Stimulated activated naive CD8-positive, alpha-beta T cell treated with anti-CD3 and anti-CD28 coated beads, Interleukin-15, amount 100 ng/mL, for 72 hours (primary cell): ENCODE measurements at regions not wholly inside any gene's neighbourhood (a gene's known extent, or its start where the extent isn't known, plus 50 kb on each side); places are given as distances from the start of the nearest gene placed in this dataset.
"Not testable (repeated sequence)": the region's sequence is repeated elsewhere in the genome, so short reads cannot be mapped to it uniquely, and the experiment has no call there.

Experiments used
- ATAC-seq: fragments of 150-1000 bp; cut with Tn5 transposase; 2 replicates; pipeline ENCODE4 v1.10.0; 2021; ENCODE audit warnings: mild to moderate bottlenecking, moderate library complexity
- DNase-seq, 2 donors: peaks; one replicate each; pipeline ENCODE4 v3.0.0; 2021 to 2022
- H3K27ac Mint-ChIP-seq, 2 donors: one replicate each; pipeline ENCODE4 v1.8.0; 2022; ENCODE audit warnings: mild to moderate bottlenecking in 2 of 2, mixed read lengths in 2 of 2, moderate library complexity in 2 of 2
- H3K27me3 Mint-ChIP-seq: one replicate; pipeline ENCODE4 v1.8.0; 2022; ENCODE audit warnings: mixed read lengths
- H3K4me1 Mint-ChIP-seq: one replicate; pipeline ENCODE4 v1.8.0; 2022; ENCODE audit warnings: mild to moderate bottlenecking, mixed read lengths
- H3K4me3 Mint-ChIP-seq, 2 donors: one replicate each; pipeline ENCODE4 v1.8.0; 2022; ENCODE audit warnings: mild to moderate bottlenecking in 2 of 2, mixed read lengths in 2 of 2, moderate library complexity in 1 of 2
- H3K9me3 Mint-ChIP-seq, 2 donors: one replicate each; pipeline ENCODE4 v1.8.0; 2022; ENCODE audit warnings: mixed read lengths in 2 of 2

- no peaks in the 10 kb centered on the region for H3K4me1 Mint-ChIP-seq
- DNase-seq, result no peak
- no peak overlapping the region for H3K4me3 Mint-ChIP-seq
- H3K27ac Mint-ChIP-seq, result no peak overlapping the region
- no peak for ATAC-seq
- no peaks in the 10 kb centered on the region for H3K9me3 Mint-ChIP-seq
- peaks cover 9% of the 10 kb centered on the region for H3K27me3 Mint-ChIP-seq
These were observed 72.8 kb downstream of the SOWAHC start for GRCh38 chr2:109686921-109687320.

- Mint-ChIP-seq H3K4me3 (no peak overlapping the region), H3K4me1 (peaks cover 5% of the 10 kb centered on the region), H3K27ac (no peak overlapping the region), H3K9me3 (no peaks in the 10 kb centered on the region), H3K27me3 (peaks cover 7% of the 10 kb centered on the region)
- DNase-seq, result no peak
- ATAC-seq, result no peak
These were observed 75.2 kb downstream of the SOWAHC start for GRCh38 chr2:109689182-109689930.

- Mint-ChIP-seq H3K9me3 (peaks cover 0 to 4% of the 10 kb centered on the region in 2 donors), H3K4me1 (peaks cover 5% of the 10 kb centered on the region), H3K27me3 (peaks cover 9% of the 10 kb centered on the region), H3K4me3 (no peak overlapping the region), H3K27ac (no peak overlapping the region)
- ATAC-seq, result no peak
- no peak for DNase-seq
These were observed 75.8 kb downstream of the SOWAHC start for GRCh38 chr2:109689973-109690372.

DNA sequence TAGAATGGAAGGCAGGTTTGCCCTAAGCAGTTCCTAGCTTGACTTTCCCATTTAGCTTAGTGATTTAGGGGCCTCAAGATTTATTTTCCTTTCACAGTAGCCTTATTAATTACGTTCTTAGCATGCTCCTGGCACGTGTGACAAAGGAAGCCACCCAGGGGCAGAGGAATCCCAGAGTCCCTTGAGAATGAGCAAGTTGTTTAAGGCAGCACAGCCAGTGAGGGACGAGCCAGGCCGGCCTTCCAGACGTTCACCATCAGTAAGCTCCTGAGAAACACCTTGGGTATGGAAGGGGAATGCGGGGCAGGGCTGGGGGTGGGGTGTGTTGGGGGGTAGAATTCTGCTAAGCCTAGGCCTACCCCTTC lies 76.3 kb downstream of the SOWAHC start:
- ATAC-seq (no peak), DNase-seq (no peak)
- H3K4me3 Mint-ChIP-seq, result no peak overlapping the region
- peaks cover 9% of the 10 kb centered on the region for H3K27me3 Mint-ChIP-seq
- H3K9me3 Mint-ChIP-seq, result peaks cover 0 to 7% of the 10 kb centered on the region in 2 donors
- H3K27ac Mint-ChIP-seq, result no peak overlapping the region
- peaks cover 5% of the 10 kb centered on the region for H3K4me1 Mint-ChIP-seq

DNA sequence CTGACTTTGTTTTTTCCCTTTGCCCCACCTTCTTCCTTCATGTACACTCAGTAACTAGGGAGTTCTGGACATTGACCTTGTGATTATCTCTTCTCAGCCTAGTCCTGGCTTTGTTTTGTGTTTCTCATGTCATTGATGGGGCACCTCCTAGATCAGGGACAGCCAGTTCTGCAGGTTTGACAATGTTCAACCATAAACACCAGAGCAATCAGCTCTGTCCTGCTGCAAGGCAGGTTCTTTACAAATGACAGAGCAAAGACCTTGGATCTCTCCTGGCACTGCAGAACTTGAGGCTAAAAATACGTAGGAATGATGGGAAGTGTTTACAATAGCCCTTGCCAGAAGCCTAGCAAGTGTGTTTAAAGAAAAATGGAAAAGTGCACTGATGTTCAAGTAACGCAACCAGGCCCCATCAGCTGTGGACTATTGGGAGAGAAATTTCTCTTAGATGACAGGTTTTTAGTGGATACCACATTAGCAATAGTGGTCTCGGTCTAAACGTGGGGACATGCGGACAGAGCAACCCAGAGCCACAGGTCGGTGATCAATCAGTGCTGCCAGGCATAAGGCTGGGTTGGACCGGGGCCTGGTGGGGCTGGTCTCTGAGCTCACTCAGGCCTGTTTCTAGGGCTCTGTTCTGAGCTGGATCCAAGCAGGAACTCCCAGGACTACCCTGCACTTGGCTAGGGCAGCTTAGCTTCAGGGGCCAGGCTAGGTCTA lies 76.8 kb downstream of the SOWAHC start:
- ATAC-seq (no peak), DNase-seq (no peak)
- H3K4me1 Mint-ChIP-seq, result peaks cover 5% of the 10 kb centered on the region
- peaks cover 0 to 7% of the 10 kb centered on the region in 2 donors for H3K9me3 Mint-ChIP-seq
- no peak overlapping the region for H3K27ac Mint-ChIP-seq
- H3K4me3 Mint-ChIP-seq, result no peak overlapping the region
- H3K27me3 Mint-ChIP-seq, result peaks cover 14% of the 10 kb centered on the region

GRCh38 chr2:109692013-109692743 lies 78.0 kb downstream of the SOWAHC start:
- no peak overlapping the region for H3K4me3 Mint-ChIP-seq
- DNase-seq, result no peak

DNA sequence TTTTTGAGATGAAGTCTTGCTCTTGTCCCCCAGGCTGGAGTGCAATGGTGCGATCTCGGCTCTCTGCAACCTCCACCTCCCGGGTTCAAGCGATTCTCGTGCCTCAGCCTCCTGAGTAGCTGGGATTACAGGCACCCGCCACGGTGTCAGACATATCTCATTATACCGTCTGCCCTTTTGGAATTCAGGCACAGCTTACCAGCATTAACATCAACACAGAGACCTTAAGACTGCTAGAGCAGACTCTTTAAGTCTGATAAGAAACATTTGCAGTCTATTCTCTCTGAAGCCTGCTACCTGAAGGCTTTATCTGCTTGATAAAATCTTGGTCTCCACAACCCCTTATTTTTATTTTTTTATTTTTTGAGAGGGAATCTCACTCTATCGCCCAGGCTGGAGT lies 78.7 kb downstream of the SOWAHC start:
- not testable (repeated sequence) for H3K4me3 Mint-ChIP-seq, H3K9me3 Mint-ChIP-seq, DNase-seq, ATAC-seq, H3K4me1 Mint-ChIP-seq
- Mint-ChIP-seq H3K27ac (peak overlapping the region in 1 of 2 donors; percentile 72), H3K27me3 (peaks cover 16% of the 10 kb centered on the region)

More at GRCh38 chr2:109692013-109692743, 78.0 kb downstream of the SOWAHC start:
- Mint-ChIP-seq H3K27me3 (peaks cover 16% of the 10 kb centered on the region), H3K4me1 (peaks cover 5% of the 10 kb centered on the region), H3K27ac (no peak overlapping the region), H3K9me3 (peaks cover 0 to 7% of the 10 kb centered on the region in 2 donors)
- peak; percentile 27 for ATAC-seq

GRCh38 chr2:109693292-109693691 lies 79.1 kb downstream of the SOWAHC start:
- H3K9me3 Mint-ChIP-seq, H3K4me1 Mint-ChIP-seq, H3K4me3 Mint-ChIP-seq: not testable (repeated sequence)
- peak; percentile 95 for ATAC-seq
- peak overlapping the region in 1 of 2 donors; percentile 72 for H3K27ac Mint-ChIP-seq
- H3K27me3 Mint-ChIP-seq, result peaks cover 16% of the 10 kb centered on the region
- DNase-seq, result peak; percentile 10 to 65

DNA sequence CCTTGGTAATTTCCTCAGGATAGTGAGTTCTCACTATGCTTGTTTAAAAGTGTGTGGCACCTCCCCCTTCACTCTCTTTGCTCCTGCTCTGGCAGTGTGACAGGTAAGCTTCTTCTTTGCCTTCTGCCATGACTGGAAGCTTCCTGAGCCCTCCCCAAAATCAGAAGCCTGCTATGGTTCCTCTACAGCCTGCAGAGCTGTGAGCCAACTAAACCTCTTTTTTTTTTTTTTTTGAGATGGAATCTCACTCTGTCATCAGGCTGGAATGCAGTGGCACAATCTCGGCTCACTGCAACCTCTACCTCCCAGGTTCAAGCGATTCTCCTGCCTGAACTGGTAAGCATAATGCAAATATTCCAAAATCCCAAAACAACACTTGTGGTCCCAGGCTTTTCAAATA lies 80.0 kb downstream of the SOWAHC start:
- peaks cover 0 to 7% of the 10 kb centered on the region in 2 donors for H3K9me3 Mint-ChIP-seq
- peaks cover 16% of the 10 kb centered on the region for H3K27me3 Mint-ChIP-seq
- DNase-seq, result no peak
- H3K4me1 Mint-ChIP-seq, result peaks cover 5% of the 10 kb centered on the region
- H3K4me3 Mint-ChIP-seq, result no peak overlapping the region
- ATAC-seq, result no peak
- no peak overlapping the region for H3K27ac Mint-ChIP-seq

DNA sequence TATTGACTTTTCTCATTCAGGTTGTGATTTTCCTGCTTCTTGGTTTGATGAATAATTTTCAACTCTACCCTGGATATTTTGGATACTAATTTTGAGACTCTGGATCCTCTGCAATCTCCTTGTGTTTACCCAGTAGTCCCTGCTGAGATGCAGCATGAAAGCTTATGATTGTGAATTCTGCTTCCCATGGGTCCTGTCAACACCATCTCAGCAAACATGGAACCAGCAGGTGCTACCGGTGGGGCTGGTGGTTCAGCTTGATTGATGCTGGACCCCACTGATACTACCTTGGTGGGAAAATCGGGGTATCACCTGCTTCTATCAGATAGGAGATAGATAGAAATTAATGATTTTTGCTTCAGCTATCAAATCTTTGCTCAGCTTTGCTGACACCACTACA lies 81.1 kb downstream of the SOWAHC start:
- Mint-ChIP-seq H3K9me3 (peaks cover 0 to 7% of the 10 kb centered on the region in 2 donors), H3K27ac (no peak overlapping the region), H3K4me3 (no peak overlapping the region), H3K4me1 (peaks cover 5% of the 10 kb centered on the region), H3K27me3 (peaks cover 21% of the 10 kb centered on the region)
- DNase-seq (no peak), ATAC-seq (no peak)

- no peak for DNase-seq
- H3K4me1 Mint-ChIP-seq, result no peaks in the 10 kb centered on the region
- H3K27me3 Mint-ChIP-seq, result peaks cover 50% of the 10 kb centered on the region
- no peak overlapping the region for H3K27ac Mint-ChIP-seq
- H3K4me3 Mint-ChIP-seq, result no peak overlapping the region
- no peak for ATAC-seq
- peaks cover 0 to 7% of the 10 kb centered on the region in 2 donors for H3K9me3 Mint-ChIP-seq
These were observed 85.5 kb downstream of the SOWAHC start for GRCh38 chr2:109699646-109700045.

GRCh38 chr2:109700680-109701274 lies 86.6 kb downstream of the SOWAHC start:
- Mint-ChIP-seq H3K9me3 (no peaks in the 10 kb centered on the region), H3K27ac (no peak overlapping the region), H3K4me1 (no peaks in the 10 kb centered on the region), H3K27me3 (peaks cover 39% of the 10 kb centered on the region), H3K4me3 (no peak overlapping the region)
- no peak for DNase-seq
- ATAC-seq, result no peak

GRCh38 chr2:109701362-109701761 lies 87.2 kb downstream of the SOWAHC start:
- ATAC-seq (no peak), DNase-seq (no peak)
- H3K9me3 Mint-ChIP-seq, result no peaks in the 10 kb centered on the region
- H3K4me1 Mint-ChIP-seq, result no peaks in the 10 kb centered on the region
- no peak overlapping the region for H3K4me3 Mint-ChIP-seq
- H3K27me3 Mint-ChIP-seq, result peaks cover 40% of the 10 kb centered on the region
- H3K27ac Mint-ChIP-seq, result no peak overlapping the region

DNA sequence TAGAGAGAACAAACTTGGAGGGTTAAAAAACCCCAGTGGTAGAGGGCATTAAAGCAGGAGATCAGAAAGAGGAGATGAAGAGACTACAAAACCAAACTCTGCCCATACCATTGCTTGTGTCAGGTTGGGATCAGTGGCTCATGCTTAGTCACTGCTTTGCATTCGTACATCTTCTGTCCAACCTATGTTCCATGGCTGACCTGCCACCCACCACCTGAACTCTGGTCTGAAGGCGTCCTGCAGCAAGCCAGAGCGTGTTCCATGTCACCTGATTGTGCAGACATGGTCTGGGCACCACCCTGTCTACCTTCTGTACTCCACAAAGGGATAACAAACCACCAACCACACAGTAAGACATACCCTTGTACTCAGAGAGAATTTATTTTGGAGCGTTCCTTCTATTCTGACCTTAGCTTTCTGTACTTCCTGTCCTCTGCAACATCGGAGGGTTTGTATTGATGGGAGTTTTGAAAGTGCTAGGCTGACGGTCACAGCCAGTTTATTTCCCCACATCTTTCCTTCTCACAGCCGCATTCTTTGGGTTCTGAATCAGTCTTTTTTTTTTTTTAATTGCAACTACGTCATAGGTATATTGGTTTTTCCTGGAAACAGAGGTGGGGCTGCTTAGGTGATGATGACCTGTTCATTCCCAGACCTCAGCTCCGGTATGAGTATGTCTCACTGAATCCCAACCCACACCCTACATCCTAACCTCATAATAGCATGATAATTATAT lies 88.3 kb downstream of the SOWAHC start:
- Mint-ChIP-seq H3K27me3 (peaks cover 42% of the 10 kb centered on the region), H3K27ac (no peak overlapping the region), H3K4me3 (no peak overlapping the region), H3K4me1 (no peaks in the 10 kb centered on the region), H3K9me3 (no peaks in the 10 kb centered on the region)
- DNase-seq (no peak), ATAC-seq (peak; percentile 43)

- Mint-ChIP-seq H3K4me3 (no peak overlapping the region), H3K27me3 (peaks cover 42% of the 10 kb centered on the region), H3K27ac (no peak overlapping the region), H3K4me1 (no peaks in the 10 kb centered on the region), H3K9me3 (no peaks in the 10 kb centered on the region)
- DNase-seq, result no peak
- ATAC-seq, result no peak
These were observed 88.9 kb downstream of the SOWAHC start for GRCh38 chr2:109703077-109703476.
